ENCODE measurements at regions not wholly inside any gene's neighbourhood (a gene's known extent, or its start where the extent isn't known, plus 50 kb on each side); places are given as distances from the start of the nearest gene placed in this dataset.

- no peak for DNase-seq
Measured at GRCh38 chr19:5218255-5218855, 122.3 kb downstream of the PTPRS start.

- DNase-seq: no peak
Measured at GRCh38 chr19:5217171-5217570, 123.4 kb downstream of the PTPRS start.

- no peak for DNase-seq
Measured at GRCh38 chr19:5216141-5216847, 124.3 kb downstream of the PTPRS start.

GRCh38 chr19:5215431-5215830 lies 125.2 kb downstream of the PTPRS start:
- DNase-seq: no peak

- no peak for DNase-seq
Measured at GRCh38 chr19:5214902-5215301, 125.7 kb downstream of the PTPRS start.

GRCh38 chr19:5214371-5214770 lies 126.2 kb downstream of the PTPRS start:
- DNase-seq: no peak

GRCh38 chr19:5213667-5214066 lies 126.9 kb downstream of the PTPRS start:
- no peak for DNase-seq

- DNase-seq: no peak
Measured at GRCh38 chr19:5212101-5212500, 128.5 kb downstream of the PTPRS start.

GRCh38 chr19:5211217-5211822 lies 129.3 kb downstream of the PTPRS start:
- DNase-seq: no peak

GRCh38 chr19:5210556-5210955 lies 130.1 kb downstream of the PTPRS start:
- no peak for DNase-seq

GRCh38 chr19:5207806-5208205 lies 132.8 kb downstream of the PTPRS start:
- no peak for DNase-seq

GRCh38 chr19:5206751-5207075 lies 133.9 kb downstream of the PTPRS start:
- no peak for DNase-seq

GRCh38 chr19:5205937-5206750 lies 134.5 kb downstream of the PTPRS start:
- DNase-seq: no peak

- DNase-seq: no peak
Measured at GRCh38 chr19:5205381-5205780, 135.2 kb downstream of the PTPRS start.

GRCh38 chr19:5204212-5204611 lies 136.4 kb downstream of the PTPRS start:
- no peak for DNase-seq
